ENCODE measurements at regions not wholly inside any gene's neighbourhood (a gene's known extent, or its start where the extent isn't known, plus 50 kb on each side); places are given as distances from the start of the nearest gene placed in this dataset.
"Not testable (repeated sequence)": the region's sequence is repeated elsewhere in the genome, so short reads cannot be mapped to it uniquely, and the experiment has no call there.

DNA sequence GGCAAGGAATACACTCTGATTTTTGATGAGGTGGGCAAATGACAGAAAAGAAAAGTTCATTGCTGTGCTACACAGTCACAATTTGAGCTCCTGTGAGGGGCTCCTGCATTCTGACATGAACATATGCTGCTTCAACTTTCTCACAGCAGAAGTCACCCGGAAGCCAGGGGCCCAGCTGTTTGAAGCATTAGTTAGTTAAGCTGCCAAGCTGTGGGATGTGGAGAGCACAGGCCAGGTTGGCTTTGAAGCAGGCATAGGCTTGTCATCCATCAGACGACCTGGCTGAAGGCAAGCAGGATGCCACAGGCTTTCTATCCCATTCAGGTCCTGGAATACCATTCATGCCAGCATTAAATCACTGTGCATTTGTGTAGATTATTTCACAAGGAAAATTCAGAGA, 63.1 kb downstream of the MTNR1B start:
- no peak for DNase-seq (ENCODE audit: low spot score)

DNA sequence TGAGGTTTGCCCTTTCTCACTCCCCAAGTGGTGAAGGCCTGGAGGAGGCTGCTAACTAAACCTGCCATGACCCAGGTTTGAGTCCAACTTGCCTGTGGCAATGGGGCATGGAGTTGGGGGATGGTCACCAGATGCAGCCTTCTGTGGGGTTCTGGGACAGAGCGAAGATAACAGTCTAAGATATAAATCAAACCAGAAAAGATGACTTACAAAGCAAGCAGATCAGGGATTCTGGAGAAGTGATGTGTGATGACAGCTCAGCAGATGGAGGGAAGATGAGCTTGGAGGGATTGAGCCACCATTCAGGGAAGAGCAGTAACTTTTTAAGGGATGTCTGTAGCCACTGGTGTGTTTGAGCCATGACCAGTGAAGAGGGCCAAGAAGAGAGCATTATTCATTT, 63.6 kb downstream of the MTNR1B start:
- no peak for DNase-seq (ENCODE audit: low spot score)

GRCh38 chr11:93034031-93034722, 64.7 kb downstream of the MTNR1B start:
- DNase-seq (ENCODE audit: low spot score) = no peak

DNA sequence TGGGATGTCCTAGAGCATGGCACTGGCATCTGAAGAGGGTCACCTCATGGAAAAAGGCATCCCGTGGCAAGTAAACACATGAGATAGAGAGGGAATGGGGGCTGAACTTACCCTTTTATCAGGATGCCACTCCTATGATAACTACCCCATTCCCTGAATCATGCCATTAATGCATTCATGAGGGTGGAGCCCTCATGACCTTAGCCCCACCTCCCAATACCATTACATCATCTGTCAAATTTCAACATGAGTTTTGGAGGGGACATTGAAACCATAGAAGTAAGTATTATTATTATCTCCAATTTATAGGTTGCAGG, 65.2 kb downstream of the MTNR1B start:
- DNase-seq (ENCODE audit: low spot score) = no peak

GRCh38 chr11:93038521-93038920, 69.1 kb downstream of the MTNR1B start:
- no peak for DNase-seq (ENCODE audit: low spot score)

DNA sequence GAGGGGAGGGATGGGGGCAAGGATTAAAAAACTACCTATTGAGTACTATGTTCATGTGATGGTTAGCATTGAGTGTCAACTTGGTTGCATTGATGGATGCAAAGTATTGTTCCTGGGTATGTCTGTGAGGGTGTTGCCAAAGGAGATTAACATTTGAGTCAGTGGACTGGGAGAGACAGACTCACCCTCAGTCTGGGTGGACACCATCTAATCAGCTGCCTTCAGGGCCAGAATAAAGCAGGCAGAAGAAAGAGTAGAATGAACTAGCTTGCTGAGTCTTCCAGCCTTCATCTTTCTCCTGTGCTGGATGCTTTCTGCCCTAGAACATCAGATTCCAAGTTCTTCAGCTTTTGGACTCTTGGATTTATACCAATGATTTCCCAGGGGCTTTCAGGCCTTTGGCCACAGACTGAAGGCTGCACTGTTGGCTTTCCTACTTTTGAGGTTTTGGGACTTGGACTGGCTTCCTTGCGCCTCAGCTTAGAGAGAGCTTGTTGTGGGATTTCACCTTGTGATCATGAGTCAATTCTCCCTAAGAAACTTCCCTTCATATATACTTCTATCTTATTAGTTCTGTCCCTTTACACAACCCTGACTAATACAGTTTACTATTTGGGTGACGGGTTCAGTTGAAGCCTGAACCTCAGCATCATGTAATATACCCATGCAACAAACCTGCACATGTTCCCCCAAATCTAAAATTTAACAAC, 70.2 kb downstream of the MTNR1B start:
- no peak for DNase-seq (ENCODE audit: low spot score)

GRCh38 chr11:93041682-93042081, 72.2 kb downstream of the MTNR1B start:
- DNase-seq (ENCODE audit: low spot score) = no peak

- not testable (repeated sequence) for DNase-seq (ENCODE audit: low spot score)
Measured at GRCh38 chr11:93043186-93043585, 73.7 kb downstream of the MTNR1B start.

- no peak for DNase-seq (ENCODE audit: low spot score)
Measured at GRCh38 chr11:93049740-93050139, 80.3 kb downstream of the MTNR1B start.

DNA sequence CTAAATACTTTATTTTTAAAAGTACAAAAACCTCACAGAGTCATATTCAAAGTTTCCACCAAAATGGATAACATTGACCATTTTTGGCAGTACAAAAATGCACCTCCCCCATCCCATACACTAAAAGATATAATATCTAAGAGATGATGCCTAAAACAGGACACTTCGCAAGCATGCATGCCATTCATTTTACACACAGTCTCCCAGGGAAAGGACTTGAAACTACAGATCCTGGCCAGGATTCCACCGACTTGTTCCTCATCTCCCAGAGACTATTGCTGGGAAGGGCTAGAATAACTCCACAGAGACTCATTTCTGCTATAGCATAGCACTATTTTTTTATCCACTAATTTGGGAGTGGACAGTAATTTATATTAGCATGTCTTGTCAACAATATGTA, 81.7 kb downstream of the MTNR1B start:
- DNase-seq (ENCODE audit: low spot score) = no peak

DNA sequence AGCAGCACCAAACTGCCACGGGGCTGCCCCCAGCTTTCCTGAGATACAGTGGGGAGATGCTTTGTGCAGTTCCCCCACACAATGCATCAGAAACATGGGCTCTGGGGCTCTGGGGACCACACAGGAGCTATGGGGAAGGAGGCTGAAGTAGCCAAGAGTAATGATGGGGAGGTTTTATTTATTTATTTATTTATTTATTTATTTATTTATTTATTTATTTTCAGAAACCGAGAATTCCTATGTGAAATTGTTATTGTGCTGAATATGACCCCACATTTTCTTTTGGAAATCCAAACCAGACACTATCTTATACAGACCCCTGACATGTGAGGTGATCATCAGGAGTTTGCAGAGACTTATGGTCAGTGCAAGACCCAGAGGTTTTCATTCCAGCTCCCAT, 84.4 kb downstream of the MTNR1B start:
- no peak for DNase-seq (ENCODE audit: low spot score)

- DNase-seq (ENCODE audit: low spot score) = no peak
Measured at GRCh38 chr11:93054279-93054678, 84.8 kb downstream of the MTNR1B start.

DNA sequence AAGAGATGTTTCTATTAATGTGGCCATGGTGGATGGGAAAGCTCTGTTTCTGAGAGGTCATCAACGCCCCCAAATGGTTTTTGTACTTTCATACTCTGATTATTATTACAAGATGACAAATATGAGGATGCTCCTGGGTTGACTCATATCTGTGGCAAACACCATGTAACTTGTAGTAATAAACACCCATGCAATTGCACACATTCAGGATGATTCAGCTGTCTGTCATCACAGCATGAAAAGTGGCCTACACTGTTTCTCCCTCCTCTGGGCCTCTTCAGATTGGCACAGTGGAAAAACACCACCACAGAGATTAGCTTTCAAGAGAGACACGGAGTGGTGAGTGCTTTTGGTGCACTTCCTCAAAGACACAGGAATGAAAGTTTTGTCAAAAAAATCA, 85.4 kb downstream of the MTNR1B start:
- DNase-seq (ENCODE audit: low spot score) = no peak

DNA sequence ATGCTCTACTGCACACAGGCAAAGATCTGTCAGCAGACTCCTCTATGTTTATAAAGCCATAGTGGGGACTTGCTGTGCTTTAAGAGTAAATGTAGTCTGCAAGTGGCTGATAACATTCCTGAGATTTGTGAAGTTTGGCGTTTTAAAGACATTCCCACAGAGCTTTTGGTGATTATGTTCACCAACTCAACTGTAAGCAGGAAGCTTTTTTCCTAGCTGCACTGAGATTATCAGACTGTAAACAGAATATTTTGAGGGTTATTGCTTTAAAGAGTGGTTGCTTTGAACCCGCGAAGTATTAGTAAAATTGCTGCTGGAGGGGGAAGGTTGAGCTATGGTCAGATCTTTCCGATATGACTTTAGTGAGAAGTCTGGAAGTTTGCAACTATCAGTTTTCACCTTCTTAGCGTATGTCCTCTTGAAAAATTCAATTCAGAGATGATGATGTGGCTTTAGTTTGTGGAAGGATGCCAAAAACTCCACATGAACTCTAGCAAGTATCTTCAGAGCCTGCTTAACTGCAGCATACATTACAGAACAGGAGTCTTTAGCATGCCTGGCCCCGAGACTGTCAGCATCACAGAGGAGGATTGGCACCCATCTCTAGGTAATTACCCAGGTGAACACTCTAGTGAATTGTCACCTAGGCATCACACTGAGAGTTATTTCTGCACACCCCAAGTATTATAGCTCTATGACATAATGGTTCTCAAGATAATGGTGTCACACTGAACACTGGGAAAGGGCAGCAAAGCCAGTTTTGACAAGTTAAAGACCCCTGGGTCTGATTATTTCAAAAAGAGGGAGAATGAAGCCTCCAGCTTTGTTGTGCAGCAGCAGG, 89.9 kb downstream of the MTNR1B start:
- DNase-seq (ENCODE audit: low spot score) = no peak

- DNase-seq (ENCODE audit: low spot score) = no peak
Measured at GRCh38 chr11:93063086-93063485, 93.6 kb downstream of the MTNR1B start.

DNA sequence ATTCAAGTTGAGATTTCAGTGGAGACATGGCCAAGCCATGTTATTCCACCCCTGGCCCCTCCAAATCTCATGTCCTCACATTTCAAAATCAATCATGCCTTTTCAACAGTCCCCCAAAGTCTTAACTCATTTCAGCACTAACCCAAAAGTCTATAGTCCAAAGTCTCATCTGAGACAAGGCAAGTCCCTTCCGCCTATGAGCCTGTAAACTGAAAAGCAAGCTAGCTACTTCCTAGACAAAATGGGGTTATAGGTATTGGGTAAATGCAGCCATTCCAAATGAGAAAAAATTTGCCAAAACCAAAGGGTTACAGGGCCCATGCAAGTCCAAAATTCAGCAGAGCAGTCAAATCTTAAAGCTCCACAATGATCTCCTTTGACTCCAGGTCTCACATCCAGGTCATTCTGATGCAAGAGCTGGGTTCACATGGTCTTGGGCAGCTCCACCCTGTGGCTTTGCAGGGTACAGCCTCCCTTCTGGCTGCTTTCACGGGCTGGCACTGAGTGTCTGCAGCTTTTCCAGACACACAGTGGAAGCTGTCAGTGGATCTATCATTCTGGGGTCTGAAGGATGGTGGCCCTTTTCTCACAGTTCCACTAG, 95.7 kb downstream of the MTNR1B start:
- peak; percentile 28 for DNase-seq (ENCODE audit: low spot score)

- DNase-seq (ENCODE audit: low spot score) = no peak
Measured at GRCh38 chr11:93067881-93068390, 98.5 kb downstream of the MTNR1B start.

DNA sequence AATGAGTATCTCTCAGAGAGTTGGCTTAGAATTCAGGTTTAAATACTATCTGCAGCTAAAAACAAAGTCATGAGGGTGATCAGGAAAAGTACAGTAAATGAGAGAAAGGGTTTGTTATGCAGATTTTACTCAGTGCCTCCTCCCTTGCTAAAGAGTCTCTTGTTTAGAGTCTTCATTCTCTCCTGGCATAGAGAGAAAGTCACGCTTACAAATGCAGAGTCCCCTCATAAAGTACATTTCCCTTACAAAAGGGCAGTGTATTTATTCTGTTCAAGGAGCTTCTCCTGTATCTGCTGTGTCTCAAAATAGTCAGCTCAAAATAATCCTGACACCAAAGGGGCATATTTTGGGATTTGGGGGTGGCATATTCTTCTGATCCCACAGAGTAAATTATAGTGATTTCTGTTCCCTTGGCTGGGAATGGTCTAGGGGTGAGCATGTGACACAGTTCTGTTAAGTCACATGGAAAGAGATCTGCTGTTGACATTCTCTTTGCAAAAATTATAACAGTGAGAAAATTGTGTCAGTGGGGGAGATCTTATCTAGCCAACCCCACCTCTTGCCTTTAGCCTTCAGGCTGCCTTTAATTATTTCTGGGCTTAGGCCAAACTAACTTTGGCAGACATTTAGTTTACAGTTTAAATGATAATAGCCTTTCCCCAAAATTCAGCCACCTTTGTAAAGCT, 102.9 kb downstream of the MTNR1B start:
- DNase-seq (ENCODE audit: low spot score) = no peak

- no peak for DNase-seq (ENCODE audit: low spot score)
Measured at GRCh38 chr11:93073026-93073425, 103.6 kb downstream of the MTNR1B start.

DNA sequence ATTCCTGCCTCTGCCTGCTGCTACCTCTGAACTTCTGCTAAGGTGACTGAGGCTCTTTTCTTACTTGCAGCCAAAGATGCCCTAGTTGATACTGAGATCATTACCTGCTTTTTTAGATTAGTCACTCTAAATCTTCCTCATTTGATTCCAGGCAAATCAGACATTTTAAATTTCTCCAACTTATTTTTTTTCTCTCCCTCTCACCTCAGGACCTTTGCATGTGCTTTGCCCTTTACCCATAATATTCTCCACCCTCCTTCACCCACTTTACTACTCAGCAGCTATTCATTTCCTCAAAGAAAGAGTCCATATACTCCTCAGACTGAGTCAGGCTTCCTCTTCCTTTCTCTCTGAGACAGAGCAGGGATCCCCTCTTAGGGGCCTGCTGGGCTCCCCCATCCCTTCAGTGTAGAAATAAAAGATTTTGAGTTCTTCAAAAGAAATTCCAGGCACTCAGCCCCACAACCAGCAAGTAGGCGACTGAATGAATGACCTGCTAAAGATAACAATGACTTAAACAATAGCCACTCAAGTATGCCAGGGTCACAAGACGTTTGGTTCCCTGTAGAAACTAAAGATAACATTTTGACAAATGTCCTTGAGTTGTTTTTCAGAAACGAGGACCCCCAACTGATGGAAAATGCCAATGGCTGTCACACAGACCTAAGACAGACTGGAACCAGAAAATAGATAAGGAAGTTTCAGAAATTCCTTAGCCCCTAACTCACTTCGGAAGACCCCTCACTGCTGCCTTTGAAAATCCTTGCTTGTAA, 104.2 kb downstream of the MTNR1B start:
- DNase-seq (ENCODE audit: low spot score) = no peak

- DNase-seq (ENCODE audit: low spot score) = no peak
Measured at GRCh38 chr11:93074352-93074751, 104.9 kb downstream of the MTNR1B start.
